K562 (cell line): ENCODE measurements at regions not wholly inside any gene's neighbourhood (a gene's known extent, or its start where the extent isn't known, plus 50 kb on each side); places are given as distances from the start of the nearest gene placed in this dataset.

Source experiments
- ATAC-seq: fragments of 200-7000 bp; cut with Tn5 transposase; 3 replicates; pipeline ENCODE4 v1.9.1; 2020; ENCODE audit warnings: moderate library complexity
- BruUV-seq: library from RNA; stranded (reverse); fragments of 400-500 nt; replicated peaks from 2 replicates; lab custom pipeline; 2021; lab: Mats Ljungman, UMichigan
- CTCF ChIA-PET: fragments of 300-600 bp; formaldehyde crosslinking; extraction: SDS; loops from one replicate; lab custom pipeline; 2021; ENCODE audit warnings: low intra/inter-chr PET ratio; lab: Yijun Ruan, JAX
- POLR2A ChIA-PET: fragments of 300-600, 350-650 bp; sonication (Branson Sonifier 250); formaldehyde crosslinking; extraction: SDS; loops from one replicate; lab custom pipeline; 2021; ENCODE audit warnings: antibody characterized with exemption, inconsistent platforms; lab: Yijun Ruan, JAX
- DNase-seq, 4 experiments: peaks; one replicate each; pipeline versions ENCODE4 v3.0.0 to v3.0.0-alpha.2; 2011 to 2018; ENCODE audit warnings: low spot score in 3 of 4, mixed read lengths in 3 of 4; ENCODE audit errors: extremely low read depth in 1 of 4
- FAIRE-seq: peaks from 2 replicates; lab custom pipeline; 2011; peaks lifted over from hg19 to GRCh38; lab: Jason Lieb, UNC
- H2AFZ ChIP-seq: 2 replicates; pipeline ENCODE4 v1.6.0; 2011; ENCODE audit warnings: low read depth, low read length, control low read depth, inconsistent platforms
- H3K27ac ChIP-seq: fragments of 200-600 bp; 3 replicates; pipeline ENCODE4 v1.8.0; 2011; ENCODE audit warnings: low read depth, mild to moderate bottlenecking, control low read depth, inconsistent platforms, low read length, moderate library complexity, mixed read lengths; ENCODE audit errors: extremely low read depth
- H3K27me3 ChIP-seq, 2 experiments: fragments of 300-600 bp in 1 of 2; 2 replicates in 1 of 2; 3 replicates in 1 of 2; pipeline versions ENCODE4 v1.6.0 to v1.8.0; 2011; ENCODE audit warnings: inconsistent platforms in 2 of 2, low read length in 2 of 2, mild to moderate bottlenecking in 1 of 2, mixed read lengths in 1 of 2, moderate library complexity in 1 of 2; ENCODE audit not compliant: control insufficient read depth in 2 of 2, insufficient read depth in 2 of 2
- H3K36me3 ChIP-seq: fragments of 300-600 bp; 3 replicates; pipeline ENCODE4 v1.8.0; 2011; ENCODE audit warnings: mild to moderate bottlenecking, low read length, inconsistent platforms; ENCODE audit not compliant: control insufficient read depth, insufficient read depth
- H3K4me1 ChIP-seq, 2 experiments: fragments of 200-600 bp in 1 of 2; replicated peaks in 1 of 2; 2 replicates in 1 of 2; 3 replicates in 1 of 2; pipeline versions ENCODE4 v1.5.1 to v1.8.0; 2011; ENCODE audit warnings: inconsistent platforms in 2 of 2, low read length in 2 of 2, mild to moderate bottlenecking in 1 of 2, mixed read lengths in 1 of 2, moderate library complexity in 1 of 2; ENCODE audit not compliant: control insufficient read depth in 2 of 2, insufficient read depth in 2 of 2
- H3K4me2 ChIP-seq: 2 replicates; pipeline ENCODE4 v1.6.1; 2011; ENCODE audit warnings: low read length, control low read depth, inconsistent platforms, mixed read lengths; ENCODE audit not compliant: insufficient read depth
- H3K4me3 ChIP-seq: fragments of 200-600 bp; sonication (generic), shearing (Covaris generic); 2 replicates; pipeline ENCODE4 v1.5.1; 2016; ENCODE audit warnings: control low read depth, inconsistent platforms
- H3K79me2 ChIP-seq: fragments of 200-600 bp; 3 replicates; pipeline ENCODE4 v1.8.0; 2011; ENCODE audit warnings: low read length, inconsistent platforms; ENCODE audit not compliant: control insufficient read depth, insufficient read depth
- H3K9ac ChIP-seq, 2 experiments: 2 replicates each; pipeline versions ENCODE4 v1.6.0 to v1.6.1; 2011; ENCODE audit warnings: low read depth in 2 of 2, low read length in 2 of 2, control low read depth in 1 of 2, inconsistent platforms in 1 of 2, mild to moderate bottlenecking in 1 of 2, mixed read lengths in 1 of 2; ENCODE audit not compliant: insufficient read depth in 1 of 2
- H3K9me1 ChIP-seq: one replicate; pipeline ENCODE4 v1.6.0; 2011; ENCODE audit warnings: inconsistent platforms, mild to moderate bottlenecking, low read length, moderate library complexity; ENCODE audit not compliant: control insufficient read depth, insufficient read depth
- H3K9me3 ChIP-seq: replicated peaks from 2 replicates; pipeline ENCODE4 v1.5.1; 2011; ENCODE audit warnings: low read depth, low read length, inconsistent platforms; ENCODE audit not compliant: control insufficient read depth, insufficient read depth
- H4K20me1 ChIP-seq: replicated peaks from 2 replicates; pipeline ENCODE4 v1.6.1; 2011; ENCODE audit warnings: low read length, inconsistent platforms, mixed read lengths; ENCODE audit not compliant: control insufficient read depth, insufficient read depth
- BRD4 ChIP-seq: fragments of 200-600 bp; sonication (generic); IDR thresholded peaks from 2 replicates; pipeline ENCODE4 v1.6.1; 2017; ENCODE audit warnings: inconsistent platforms
- CHD1 ChIP-seq: fragments of 200-600 bp; sonication (generic); IDR thresholded peaks from one replicate; pipeline ENCODE4 v1.6.1; 2012; ENCODE audit warnings: mild to moderate bottlenecking, moderate library complexity, low read length, inconsistent platforms
- HDAC6 ChIP-seq: IDR thresholded peaks from 2 replicates; pipeline ENCODE4 v1.6.1; 2012; ENCODE audit warnings: low read depth, mild to moderate bottlenecking, control low read depth, inconsistent platforms, low read length, moderate library complexity
- IRF9 ChIP-seq: fragments of 450-650 bp; IDR thresholded peaks from 2 replicates; pipeline ENCODE4 v1.6.1; 2016; ENCODE audit warnings: missing biosample characterization, missing genetic modification characterization
- SAFB2 ChIP-seq: fragments of 200-400 bp; formaldehyde crosslinking; IDR thresholded peaks from 2 replicates; pipeline ENCODE4 v1.6.1; 2018; ENCODE audit warnings: borderline replicate concordance, low read length, low read depth, moderate library complexity; ENCODE audit not compliant: severe bottlenecking
- YBX1 ChIP-seq: fragments of 450-650 bp; IDR thresholded peaks from 2 replicates; pipeline ENCODE4 v1.7.1; 2016; ENCODE audit warnings: mild to moderate bottlenecking
- WGBS: fragments of 100-300 bp; shearing (Covaris generic); methylation state at CpG from one replicate; pipeline ENCODE4 v1.1.6; 2016; ENCODE audit warnings: low coverage, mixed read lengths; ENCODE audit not compliant: insufficient coverage; ENCODE audit errors: missing lambda C conversion rate; 5-methylcytosine and 5-hydroxymethylcytosine counted together
- in situ Hi-C: fragments of 300-500 bp; cut with MboI; formaldehyde crosslinking; loops from 4 replicates; pipeline ENCODE4 v1.15.0; 2018; ENCODE audit warnings: inconsistent platforms, mixed read lengths
- intact Hi-C: fragments of 100-400 bp; cut with micrococcal nuclease; formaldehyde crosslinking; loops from 2 replicates; pipeline ENCODE4 v1.14.2; 2022
- TF ChIP-seq, protein P1 (sequence below): fragments of 250-450 bp; sonication (Bioruptor Pico); IDR thresholded peaks from 2 replicates; pipeline ENCODE4 v1.5.0; 2021

DNA sequence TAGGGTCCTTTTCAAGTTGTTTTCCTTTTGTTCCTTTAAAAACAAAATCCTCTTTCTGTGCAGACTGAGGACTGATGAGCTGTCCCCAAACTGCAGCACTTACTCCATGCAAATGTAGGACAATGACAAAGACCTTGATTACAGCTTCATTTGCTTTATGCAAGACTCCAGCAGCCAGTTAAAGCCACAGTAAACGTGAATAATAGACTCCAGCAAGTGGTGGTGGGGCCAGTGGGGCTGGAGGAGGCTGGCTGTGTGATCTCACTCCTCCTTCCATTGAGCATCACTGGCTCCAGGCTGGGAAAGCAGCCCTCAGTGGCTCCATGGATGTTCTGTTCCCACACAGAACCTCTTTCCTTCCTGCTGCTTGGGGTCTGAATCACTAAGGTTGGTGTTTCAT, 306.0 kb upstream of the CELF4 start:
- in situ Hi-C loops = no loop called here
- DNase-seq = no peak
- TF ChIP-seq IRF9 (tag) (no peak), SAFB2 (no peak), YBX1 (no peak), HDAC6 (no peak), CHD1 (no peak), BRD4 (no peak)
- TF ChIP-seq, protein P1, sequence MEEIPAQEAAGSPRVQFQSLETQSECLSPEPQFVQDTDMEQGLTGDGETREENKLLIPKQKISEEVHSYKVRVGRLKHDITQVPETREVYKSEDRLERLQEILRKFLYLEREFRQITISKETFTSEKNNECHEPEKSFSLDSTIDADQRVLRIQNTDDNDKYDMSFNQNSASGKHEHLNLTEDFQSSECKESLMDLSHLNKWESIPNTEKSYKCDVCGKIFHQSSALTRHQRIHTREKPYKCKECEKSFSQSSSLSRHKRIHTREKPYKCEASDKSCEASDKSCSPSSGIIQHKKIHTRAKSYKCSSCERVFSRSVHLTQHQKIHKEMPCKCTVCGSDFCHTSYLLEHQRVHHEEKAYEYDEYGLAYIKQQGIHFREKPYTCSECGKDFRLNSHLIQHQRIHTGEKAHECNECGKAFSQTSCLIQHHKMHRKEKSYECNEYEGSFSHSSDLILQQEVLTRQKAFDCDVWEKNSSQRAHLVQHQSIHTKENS (CRISPR knock-in tag) = no peak
- no peaks in the 10 kb centered on the region; the same call in 1 of the 2 replicates for H3K9me3 ChIP-seq
- no peaks in the 10 kb centered on the region for H4K20me1 ChIP-seq
- no peak for ATAC-seq
- no peaks in the 10 kb centered on the region for H3K27me3 ChIP-seq
- H3K4me2 ChIP-seq = no peak overlapping the region
- 0% methylated on average over 1 of the region's 1 CpG for WGBS
- H3K36me3 ChIP-seq = no peaks in the 10 kb centered on the region
- H3K27ac ChIP-seq = no peak overlapping the region
- H3K9ac ChIP-seq = no peak overlapping the region
- no peak for FAIRE-seq
- no TSS peak for BruUV-seq
- no peak overlapping the region for H2AFZ ChIP-seq
- H3K4me1 ChIP-seq = no peaks in the 10 kb centered on the region
- POLR2A ChIA-PET = no interaction called here
- CTCF ChIA-PET = no interaction called here
- no peaks in the 10 kb centered on the region for H3K9me1 ChIP-seq
- no peak overlapping the region for H3K4me3 ChIP-seq
- H3K79me2 ChIP-seq = no peaks in the 10 kb centered on the region
- intact Hi-C loops = no loop called here
